Activated naive CD4-positive, alpha-beta T cell treated with anti-CD3 and anti-CD28 coated beads for 36 hours (primary cell): ENCODE measurements at regions not wholly inside any gene's neighbourhood (a gene's known extent, or its start where the extent isn't known, plus 50 kb on each side); places are given as distances from the start of the nearest gene placed in this dataset.
"Not testable (repeated sequence)": the region's sequence is repeated elsewhere in the genome, so short reads cannot be mapped to it uniquely, and the experiment has no call there.

Experiments used
- CTCF ChIA-PET: fragments of 350-600 bp; sonication (Branson Sonifier 250); formaldehyde crosslinking; loops from one replicate; lab custom pipeline; 2021; ENCODE audit warnings: antibody characterized with exemption; lab: Charles Lee
- DNase-seq: peaks from one replicate; pipeline ENCODE4 v3.0.0-alpha.2; 2020
- H3K27ac Mint-ChIP-seq: one replicate; pipeline ENCODE4 v1.8.0; 2021; ENCODE audit warnings: mild to moderate bottlenecking, mixed read lengths
- H3K27me3 Mint-ChIP-seq: one replicate; pipeline ENCODE4 v1.8.0; 2021; ENCODE audit warnings: low read depth, mixed read lengths
- H3K36me3 Mint-ChIP-seq: one replicate; pipeline ENCODE4 v1.8.0; 2021; ENCODE audit warnings: low read depth, mixed read lengths
- H3K4me1 Mint-ChIP-seq: one replicate; pipeline ENCODE4 v1.8.0; 2021; ENCODE audit warnings: low read depth, mixed read lengths
- H3K4me3 Mint-ChIP-seq: one replicate; pipeline ENCODE4 v1.8.0; 2021; ENCODE audit warnings: mild to moderate bottlenecking, moderate library complexity, mixed read lengths
- H3K9me3 Mint-ChIP-seq: one replicate; pipeline ENCODE4 v1.8.0; 2021; ENCODE audit warnings: mixed read lengths
- intact Hi-C: fragments of 100-400 bp; cut with micrococcal nuclease; formaldehyde crosslinking; loops from one replicate; pipeline ENCODE4 v1.15.1; 2023

GRCh38 chr14:37778135-37778943, 182.9 kb downstream of the TTC6 start:
- H3K9me3 Mint-ChIP-seq: peaks cover 16% of the 10 kb centered on the region
- DNase-seq: no peak
- H3K36me3 Mint-ChIP-seq: no peaks in the 10 kb centered on the region
- H3K4me1 Mint-ChIP-seq: no peaks in the 10 kb centered on the region
- no peak overlapping the region for H3K27ac Mint-ChIP-seq
- H3K4me3 Mint-ChIP-seq: no peak overlapping the region
- CTCF ChIA-PET: no interaction called here
- no peaks in the 10 kb centered on the region for H3K27me3 Mint-ChIP-seq
- intact Hi-C loops: no loop called here

- no peak overlapping the region for H3K4me3 Mint-ChIP-seq
- intact Hi-C loops: no loop called here
- H3K36me3 Mint-ChIP-seq: no peaks in the 10 kb centered on the region
- CTCF ChIA-PET: no interaction called here
- H3K27ac Mint-ChIP-seq: no peak overlapping the region
- no peak for DNase-seq
- H3K4me1 Mint-ChIP-seq: no peaks in the 10 kb centered on the region
- peaks cover 16% of the 10 kb centered on the region for H3K9me3 Mint-ChIP-seq
- H3K27me3 Mint-ChIP-seq: no peaks in the 10 kb centered on the region
These were observed 184.1 kb downstream of the TTC6 start for GRCh38 chr14:37779480-37779879.

GRCh38 chr14:37780731-37781130, 185.3 kb downstream of the TTC6 start:
- peaks cover 16% of the 10 kb centered on the region for H3K9me3 Mint-ChIP-seq
- CTCF ChIA-PET, H3K4me1 Mint-ChIP-seq, H3K4me3 Mint-ChIP-seq, H3K27ac Mint-ChIP-seq, H3K27me3 Mint-ChIP-seq, H3K36me3 Mint-ChIP-seq, intact Hi-C loops, DNase-seq: not testable (repeated sequence)

- CTCF ChIA-PET, intact Hi-C loops: not testable (repeated sequence)
These were observed 188.9 kb downstream of the TTC6 start for GRCh38 chr14:37784203-37784826.

GRCh38 chr14:37784827-37785223, 189.4 kb downstream of the TTC6 start:
- intact Hi-C loops, H3K27me3 Mint-ChIP-seq, H3K36me3 Mint-ChIP-seq, H3K4me3 Mint-ChIP-seq, H3K27ac Mint-ChIP-seq, H3K4me1 Mint-ChIP-seq, CTCF ChIA-PET, H3K9me3 Mint-ChIP-seq, DNase-seq: not testable (repeated sequence)

More at GRCh38 chr14:37784203-37784826, 188.9 kb downstream of the TTC6 start:
- not testable (repeated sequence) for H3K4me1 Mint-ChIP-seq, H3K9me3 Mint-ChIP-seq, H3K27me3 Mint-ChIP-seq, H3K27ac Mint-ChIP-seq, H3K36me3 Mint-ChIP-seq, DNase-seq, H3K4me3 Mint-ChIP-seq

- H3K9me3 Mint-ChIP-seq, H3K27ac Mint-ChIP-seq, DNase-seq, H3K27me3 Mint-ChIP-seq, CTCF ChIA-PET, H3K36me3 Mint-ChIP-seq, intact Hi-C loops, H3K4me3 Mint-ChIP-seq, H3K4me1 Mint-ChIP-seq: not testable (repeated sequence)
These were observed 189.9 kb downstream of the TTC6 start for GRCh38 chr14:37785298-37785697.

- DNase-seq, H3K4me3 Mint-ChIP-seq, intact Hi-C loops, CTCF ChIA-PET, H3K27me3 Mint-ChIP-seq, H3K4me1 Mint-ChIP-seq, H3K9me3 Mint-ChIP-seq, H3K36me3 Mint-ChIP-seq, H3K27ac Mint-ChIP-seq: not testable (repeated sequence)
These were observed 190.7 kb downstream of the TTC6 start for GRCh38 chr14:37786114-37786625.

- no peak overlapping the region for H3K27ac Mint-ChIP-seq
- H3K9me3 Mint-ChIP-seq: no peaks in the 10 kb centered on the region
- H3K27me3 Mint-ChIP-seq: peaks cover 2% of the 10 kb centered on the region
- DNase-seq: no peak
- CTCF ChIA-PET: no interaction called here
- no peaks in the 10 kb centered on the region for H3K36me3 Mint-ChIP-seq
- no peaks in the 10 kb centered on the region for H3K4me1 Mint-ChIP-seq
- intact Hi-C loops: no loop called here
- H3K4me3 Mint-ChIP-seq: no peak overlapping the region
These were observed 192.6 kb downstream of the TTC6 start for GRCh38 chr14:37787879-37788494.

- no peak for DNase-seq
These were observed 196.1 kb downstream of the TTC6 start for GRCh38 chr14:37791384-37792036.

GRCh38 chr14:37792124-37792523, 196.7 kb downstream of the TTC6 start:
- Mint-ChIP-seq H3K9me3 (no peaks in the 10 kb centered on the region), H3K4me3 (no peak overlapping the region), H3K27me3 (peaks cover 4% of the 10 kb centered on the region), H3K4me1 (no peaks in the 10 kb centered on the region), H3K27ac (no peak overlapping the region), H3K36me3 (no peaks in the 10 kb centered on the region)
- DNase-seq: no peak
- CTCF ChIA-PET: interaction anchor here (0.6 to 0.7 kb wide), 3 partner anchors 546 to 1473 kb away, joined by 3 to 4 read pairs (median 3); no protein-coding TSS in a partner anchor
- intact Hi-C loops: no loop called here

More at GRCh38 chr14:37791384-37792036, 196.1 kb downstream of the TTC6 start:
- Mint-ChIP-seq H3K4me1 (no peaks in the 10 kb centered on the region), H3K27ac (no peak overlapping the region), H3K4me3 (no peak overlapping the region), H3K27me3 (peaks cover 4% of the 10 kb centered on the region), H3K36me3 (no peaks in the 10 kb centered on the region), H3K9me3 (no peaks in the 10 kb centered on the region)
- intact Hi-C loops: no loop called here
- CTCF ChIA-PET: interaction anchor here (0.6 kb wide), 1 partner anchor 558 kb away, joined by 4 read pairs; no protein-coding TSS in a partner anchor

- Mint-ChIP-seq H3K36me3 (no peaks in the 10 kb centered on the region), H3K4me3 (no peak overlapping the region), H3K27me3 (peaks cover 4% of the 10 kb centered on the region), H3K4me1 (no peaks in the 10 kb centered on the region), H3K9me3 (no peaks in the 10 kb centered on the region), H3K27ac (no peak overlapping the region)
- intact Hi-C loops: no loop called here
- CTCF ChIA-PET: no interaction called here
- DNase-seq: no peak
These were observed 201.4 kb downstream of the TTC6 start for GRCh38 chr14:37796703-37797416.

- CTCF ChIA-PET: no interaction called here
- DNase-seq: no peak
- Mint-ChIP-seq H3K4me1 (no peaks in the 10 kb centered on the region), H3K27me3 (peaks cover 4% of the 10 kb centered on the region), H3K36me3 (no peaks in the 10 kb centered on the region), H3K4me3 (no peak overlapping the region), H3K27ac (no peak overlapping the region), H3K9me3 (no peaks in the 10 kb centered on the region)
- intact Hi-C loops: no loop called here
These were observed 202.2 kb downstream of the TTC6 start for GRCh38 chr14:37797675-37798074.
